ENCODE measurements at regions not wholly inside any gene's neighbourhood (a gene's known extent, or its start where the extent isn't known, plus 50 kb on each side); places are given as distances from the start of the nearest gene placed in this dataset.

DNA sequence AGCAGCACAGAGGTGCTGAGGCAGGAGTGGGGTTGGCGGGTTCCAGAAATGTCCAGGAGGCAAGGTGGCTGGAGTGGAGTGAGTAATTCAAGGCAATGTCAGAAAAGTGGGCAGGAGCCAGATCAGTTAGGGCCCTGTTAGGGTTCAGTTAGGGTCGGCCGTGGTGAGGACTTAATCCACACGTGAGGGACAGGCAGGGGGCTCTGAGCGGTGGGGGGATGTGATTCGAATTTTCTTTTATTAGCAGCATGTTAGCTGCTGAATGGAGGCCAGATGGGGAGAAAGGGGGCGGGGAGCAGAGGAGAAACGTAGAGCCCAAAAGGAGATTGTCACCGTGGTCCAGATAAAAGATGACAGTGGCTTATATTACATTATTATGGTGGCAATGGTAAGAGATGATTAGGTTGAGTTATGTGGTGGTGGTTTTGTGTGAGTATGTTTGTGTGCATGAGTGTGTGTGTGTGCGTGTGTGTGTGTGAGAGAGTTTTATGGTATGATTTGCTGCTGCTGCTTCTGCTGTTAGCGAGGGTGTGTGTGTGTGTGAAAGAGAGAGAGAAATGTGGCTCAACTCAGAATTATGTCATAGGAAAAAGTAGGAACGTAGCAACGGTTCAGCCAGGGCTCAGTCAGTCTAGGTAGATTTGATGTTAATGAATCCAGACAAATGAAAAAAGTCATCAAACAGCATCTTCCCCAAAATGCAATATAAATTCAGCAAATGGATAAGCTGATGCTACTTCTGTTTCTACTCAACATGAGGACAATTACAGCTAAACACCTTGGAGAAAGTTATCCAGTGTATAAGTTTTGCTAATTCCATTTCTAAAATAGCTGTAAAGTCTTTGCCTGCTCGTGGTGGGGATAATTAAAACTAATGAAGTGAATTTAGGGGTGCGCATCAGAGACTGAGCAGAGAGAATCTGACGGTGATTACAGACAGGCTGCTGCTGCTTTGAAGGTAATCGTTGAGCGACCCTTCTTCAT lies 390.6 kb downstream of the HAPSTR1 start:
- no peak for DNase-seq

DNA sequence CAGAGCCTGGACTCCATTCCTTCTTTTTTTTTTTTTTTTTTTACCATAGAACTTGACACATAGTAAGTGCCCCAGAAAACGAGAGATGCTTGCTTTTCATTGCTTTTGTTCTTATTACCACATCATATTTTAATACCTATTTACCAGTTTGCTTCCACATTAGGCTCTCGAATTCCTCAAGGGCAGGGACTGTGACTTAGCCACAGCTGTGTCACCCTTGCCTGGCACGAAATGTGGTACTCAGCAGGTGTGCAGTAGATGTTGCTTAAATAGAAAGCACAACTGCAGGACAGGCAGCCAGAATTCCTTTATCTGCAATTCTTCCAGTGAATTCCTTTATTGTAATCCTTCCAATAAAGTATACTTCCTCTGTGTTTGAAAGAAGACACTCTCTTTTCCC lies 393.0 kb downstream of the HAPSTR1 start:
- no peak for DNase-seq

DNA sequence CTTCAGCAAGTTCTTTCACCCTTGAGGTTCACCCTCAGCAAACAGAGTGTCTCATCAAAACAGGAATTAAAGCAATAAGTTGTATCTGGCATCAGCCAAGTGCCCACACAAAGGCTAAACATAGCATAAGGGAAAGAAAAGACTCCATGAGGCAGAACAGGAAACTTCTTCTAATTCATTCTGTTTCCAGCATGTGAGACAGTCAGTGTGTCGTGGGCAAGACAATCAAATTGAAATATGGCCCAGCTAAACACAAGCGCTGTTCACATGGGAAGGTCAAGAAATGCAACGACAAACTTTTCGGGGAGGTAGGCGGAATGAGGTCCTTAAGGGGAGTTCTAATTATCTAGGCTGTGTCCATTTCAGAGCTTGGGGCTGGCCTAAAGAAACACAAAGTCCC lies 393.4 kb downstream of the HAPSTR1 start:
- DNase-seq, result no peak

DNA sequence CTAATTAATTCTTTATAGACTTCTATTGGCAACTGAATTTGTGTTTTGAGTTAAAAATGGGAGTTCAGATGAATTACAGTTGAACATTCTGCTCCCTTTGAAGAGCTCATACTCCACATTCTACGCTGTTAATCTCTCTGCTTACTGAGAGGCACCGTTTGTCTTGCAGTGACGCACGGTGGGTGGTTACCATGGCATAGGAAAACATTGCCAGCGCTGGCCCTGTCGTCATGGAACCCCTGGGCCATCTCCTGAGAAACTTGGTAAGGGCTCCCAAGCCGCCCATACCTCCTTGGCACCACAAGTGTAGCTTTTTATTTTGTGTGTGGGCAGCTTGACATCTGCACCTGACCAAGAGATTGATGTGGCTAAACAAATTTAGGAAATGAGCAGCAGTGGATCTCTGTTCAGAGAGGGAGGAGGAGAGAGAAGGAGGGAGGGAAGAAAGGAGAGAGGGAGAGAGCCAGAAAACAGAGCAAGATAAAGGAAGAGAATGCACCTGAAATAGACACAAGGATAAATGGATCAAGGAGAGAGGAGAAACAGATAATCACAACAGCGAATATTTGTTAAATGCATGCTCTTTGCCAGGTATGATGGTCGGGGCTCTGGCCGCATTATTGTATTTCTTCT lies 398.5 kb downstream of the HAPSTR1 start:
- no peak for DNase-seq

DNA sequence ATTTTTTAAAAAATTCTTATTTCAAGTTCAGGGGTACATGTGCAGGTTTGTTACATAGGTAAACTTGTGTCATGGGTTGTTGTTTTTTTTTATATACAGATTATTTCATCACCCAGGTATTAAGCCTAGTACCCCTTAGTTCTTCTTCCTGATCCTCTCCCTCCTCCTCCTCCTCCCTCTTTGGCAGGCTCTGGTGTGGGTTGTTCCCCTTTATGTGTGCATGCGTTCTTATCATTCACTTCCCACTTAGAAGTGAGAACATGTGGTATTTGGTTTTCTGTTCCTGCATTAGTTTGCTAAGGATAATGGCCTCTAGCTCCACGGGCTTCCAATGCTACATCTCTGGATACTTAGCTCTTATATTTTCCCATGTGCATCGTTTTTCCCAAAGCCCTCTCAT lies 404.4 kb downstream of the HAPSTR1 start:
- DNase-seq, result no peak

DNA sequence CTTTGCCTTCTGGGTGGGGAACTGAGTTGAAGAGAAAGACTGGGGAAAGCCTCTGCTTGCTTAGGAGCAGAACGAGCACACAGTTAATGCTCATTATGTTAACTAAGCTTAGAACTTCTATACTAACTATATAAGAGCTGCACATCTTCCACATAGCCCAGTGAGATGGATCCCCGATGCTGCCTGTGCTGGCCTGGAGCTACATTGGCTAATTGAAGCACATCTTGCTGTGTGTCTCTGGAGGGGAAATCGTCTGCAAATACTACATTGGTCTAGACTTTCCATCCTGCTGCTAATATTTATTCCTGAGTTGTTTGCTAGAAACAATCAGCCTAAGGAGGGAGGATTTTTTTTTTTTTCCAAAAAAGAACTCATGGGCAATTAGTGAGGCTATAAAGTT lies 406.3 kb downstream of the HAPSTR1 start:
- no peak for DNase-seq

DNA sequence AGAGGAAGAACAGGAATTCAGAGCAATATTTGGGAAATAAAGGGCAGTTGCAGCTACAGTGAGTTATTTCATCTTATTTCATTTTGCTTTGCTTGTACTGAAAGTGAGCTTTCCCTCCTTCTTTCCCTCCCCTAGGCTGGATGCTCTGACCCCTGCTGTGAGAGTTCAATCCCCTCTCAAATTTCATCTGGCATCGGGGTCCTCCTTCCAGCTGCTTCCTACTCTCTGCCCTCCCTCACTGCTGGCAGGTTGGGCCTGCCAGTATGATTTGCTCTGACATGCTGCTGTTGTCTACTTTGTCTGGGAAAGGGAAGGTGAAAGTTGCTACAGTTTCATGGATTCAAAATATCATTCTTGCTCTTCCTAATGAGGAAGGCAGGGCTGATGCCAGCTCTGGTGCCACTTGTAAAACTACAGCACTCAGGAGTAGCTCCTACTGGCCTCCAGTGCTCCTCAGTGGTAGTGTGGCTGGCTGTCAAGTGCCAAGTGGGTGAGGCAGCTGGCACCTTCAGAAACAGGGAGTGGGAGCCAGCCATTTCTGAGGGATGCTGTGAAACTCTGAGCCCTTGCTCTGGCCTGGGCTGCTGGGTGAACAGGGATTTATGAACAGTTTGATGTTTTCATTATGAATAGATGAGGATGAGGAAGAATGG lies 408.6 kb downstream of the HAPSTR1 start:
- no peak for DNase-seq

DNA sequence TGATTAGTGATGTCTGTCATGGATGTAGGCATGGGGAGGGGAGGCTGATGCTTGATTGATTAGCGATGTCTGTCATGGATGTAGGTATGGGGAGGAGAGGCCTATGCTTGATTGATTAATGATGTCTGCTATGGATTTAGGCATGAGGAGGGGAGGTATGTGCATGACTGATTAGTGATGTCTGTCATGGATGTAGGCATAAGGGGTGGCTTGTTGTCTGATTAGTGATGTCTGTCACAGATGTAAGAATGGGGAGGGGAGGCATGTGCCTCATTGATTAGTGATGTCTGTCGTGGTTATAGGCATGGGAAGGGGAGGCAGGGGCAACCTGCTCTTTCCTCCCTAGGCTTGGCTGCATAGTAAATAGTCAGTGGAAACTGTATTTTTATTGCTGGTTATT lies 409.4 kb downstream of the HAPSTR1 start:
- DNase-seq, result no peak

DNA sequence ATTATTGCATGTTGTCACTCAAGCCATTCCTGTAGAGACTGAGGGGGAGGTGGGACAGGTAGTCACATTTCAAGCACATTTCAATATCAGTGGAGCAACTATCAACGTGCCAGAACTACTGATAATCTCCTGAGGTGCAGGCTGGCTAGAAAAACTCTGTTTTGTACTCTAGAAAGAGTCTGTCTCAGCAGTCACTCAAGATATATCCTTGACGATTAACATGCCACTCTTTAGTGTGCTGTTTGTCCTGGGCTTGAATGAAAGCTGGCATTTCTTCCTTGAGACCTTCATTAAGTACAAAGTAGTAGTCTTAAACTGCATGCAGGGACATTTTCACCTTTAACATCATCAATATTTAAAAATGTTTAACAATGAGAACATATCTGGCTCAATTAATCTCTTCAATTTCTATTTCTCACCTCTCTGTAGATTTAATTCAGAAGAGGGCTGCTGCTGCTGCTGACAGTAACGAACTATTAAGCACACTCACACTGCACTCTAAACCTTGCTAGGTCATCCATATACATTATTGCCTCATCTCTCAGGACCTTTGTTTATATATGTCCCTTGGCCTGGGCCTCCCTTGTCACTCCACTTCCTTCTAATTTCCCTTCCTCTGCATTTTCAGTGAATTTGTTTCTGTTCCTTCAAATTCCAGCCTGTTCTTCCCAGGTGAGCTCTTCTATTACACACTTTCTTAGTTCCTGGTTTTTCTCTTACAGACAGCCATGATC lies 412.0 kb downstream of the HAPSTR1 start:
- no peak for DNase-seq

DNA sequence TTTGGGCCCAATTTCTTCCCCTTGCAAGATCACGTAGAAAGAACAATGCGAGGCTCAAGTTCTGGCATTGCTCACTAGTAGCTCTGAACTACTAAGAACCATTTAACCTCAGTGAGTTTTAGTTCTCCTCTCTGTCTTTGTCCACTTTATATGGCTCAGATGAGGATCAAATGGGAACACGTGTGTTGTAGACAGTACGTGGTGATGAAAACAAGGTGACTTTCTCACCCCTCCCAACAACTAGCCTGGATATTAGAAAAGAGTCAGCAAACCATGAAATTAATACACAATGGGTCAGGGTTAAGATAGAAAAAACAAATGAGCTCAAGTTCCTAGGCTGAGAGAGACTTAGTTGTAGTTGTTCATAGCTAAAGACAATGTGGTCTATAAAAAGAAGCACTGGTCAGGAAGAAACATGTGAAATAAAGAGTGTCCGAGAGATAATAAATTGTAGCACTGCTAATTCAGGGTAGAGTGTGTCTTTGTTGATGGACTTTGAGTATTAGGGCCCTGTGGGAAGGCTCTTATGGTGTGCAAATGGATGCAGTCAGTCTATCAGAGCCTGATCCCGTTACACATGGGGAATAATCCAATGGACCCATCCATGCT lies 417.0 kb downstream of the HAPSTR1 start:
- no peak for DNase-seq

DNA sequence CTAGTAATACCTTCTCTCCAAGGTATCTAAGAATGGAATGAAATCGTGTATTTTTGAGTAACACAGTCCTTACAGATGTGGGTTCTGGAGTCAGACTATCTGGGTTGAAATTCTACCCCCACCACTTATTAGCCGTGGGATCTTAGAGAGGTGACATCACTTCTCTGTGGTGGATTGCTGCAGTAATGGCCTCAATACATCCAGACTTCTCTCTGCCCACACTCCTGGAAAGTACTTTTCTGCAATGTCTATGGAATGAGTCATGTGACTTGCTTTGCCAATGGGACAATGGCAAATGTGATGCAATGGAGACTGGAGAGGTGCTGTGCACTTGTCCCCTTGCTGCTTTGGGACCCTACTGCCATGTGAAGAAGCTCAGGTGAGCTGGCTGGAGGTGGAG lies 418.2 kb downstream of the HAPSTR1 start:
- no peak for DNase-seq

DNA sequence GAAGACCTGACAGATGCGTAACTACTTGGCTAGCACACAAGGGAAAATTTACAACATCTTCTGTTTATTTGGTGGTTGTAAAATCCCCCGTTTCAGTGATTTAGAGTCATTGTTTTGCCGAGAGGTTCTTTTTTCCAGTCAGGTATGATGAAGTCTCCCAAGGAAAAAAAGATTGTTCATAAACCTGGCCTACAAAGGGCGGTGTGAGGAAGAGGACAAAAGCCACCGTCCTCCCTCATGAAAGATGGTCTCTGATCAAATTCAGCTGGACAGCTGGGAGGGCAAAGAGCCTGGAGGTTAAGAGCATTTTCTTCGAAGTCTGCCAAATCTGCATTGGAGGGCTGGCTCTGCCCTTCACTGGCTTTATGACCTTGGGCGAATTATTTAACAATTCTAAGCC lies 419.9 kb downstream of the HAPSTR1 start:
- no peak for DNase-seq

DNA sequence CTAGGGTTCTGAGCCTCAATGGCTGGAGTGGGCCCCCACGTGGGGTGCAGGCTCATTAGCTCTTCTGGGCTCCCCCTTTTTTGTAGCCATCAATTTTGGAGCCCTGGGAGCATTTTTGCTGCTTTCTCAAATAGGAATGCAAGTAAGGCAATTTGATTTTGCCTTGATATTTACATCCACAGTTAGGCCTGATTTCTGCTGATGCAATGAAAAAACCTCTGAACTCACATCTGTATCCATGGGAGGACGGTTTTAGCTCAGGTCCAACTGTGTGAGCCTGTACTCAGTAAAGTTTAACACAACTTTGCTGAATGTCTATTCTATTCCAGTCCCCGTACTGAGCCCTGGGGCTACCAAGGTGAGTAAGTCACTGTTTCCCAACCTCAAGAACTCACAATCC lies 425.0 kb downstream of the HAPSTR1 start:
- DNase-seq, result no peak

DNA sequence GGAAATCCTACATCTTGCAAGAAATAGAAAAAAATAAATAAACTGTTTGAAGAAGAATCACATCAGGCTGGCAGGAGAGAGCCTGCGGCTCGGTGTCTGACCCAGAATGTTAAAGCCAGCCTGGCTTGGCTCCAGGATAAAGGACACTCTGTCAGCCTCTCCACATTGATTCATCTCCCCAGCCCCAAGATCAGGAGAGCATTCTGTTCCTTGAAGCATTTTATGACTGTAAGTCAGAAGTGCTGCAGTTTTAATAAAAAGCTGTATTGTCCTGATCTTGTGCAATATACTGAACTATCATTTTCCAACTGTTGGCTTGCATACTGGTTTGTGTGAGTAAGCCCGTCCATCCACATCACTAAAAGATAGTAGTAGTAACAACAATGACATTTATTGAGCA lies 426.6 kb downstream of the HAPSTR1 start:
- DNase-seq, result no peak

DNA sequence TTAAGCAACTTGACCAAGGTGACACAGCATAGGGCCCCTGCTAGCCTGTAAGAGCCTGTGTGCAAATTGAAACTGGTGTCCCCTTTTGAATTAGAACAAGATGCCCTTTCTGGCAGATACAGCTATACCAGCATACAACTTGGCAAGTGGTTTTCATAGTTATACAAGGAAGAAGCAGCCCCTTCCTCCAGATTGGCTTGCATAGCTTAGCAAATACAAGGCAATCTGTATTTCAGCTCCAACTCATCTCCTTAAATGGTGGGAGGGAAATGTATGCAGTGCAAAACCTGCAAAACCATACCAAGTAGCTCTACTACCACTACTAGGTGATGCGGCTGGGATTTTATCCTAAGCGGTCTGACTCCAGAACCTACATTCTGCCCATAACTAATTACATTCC lies 427.1 kb downstream of the HAPSTR1 start:
- no peak for DNase-seq

DNA sequence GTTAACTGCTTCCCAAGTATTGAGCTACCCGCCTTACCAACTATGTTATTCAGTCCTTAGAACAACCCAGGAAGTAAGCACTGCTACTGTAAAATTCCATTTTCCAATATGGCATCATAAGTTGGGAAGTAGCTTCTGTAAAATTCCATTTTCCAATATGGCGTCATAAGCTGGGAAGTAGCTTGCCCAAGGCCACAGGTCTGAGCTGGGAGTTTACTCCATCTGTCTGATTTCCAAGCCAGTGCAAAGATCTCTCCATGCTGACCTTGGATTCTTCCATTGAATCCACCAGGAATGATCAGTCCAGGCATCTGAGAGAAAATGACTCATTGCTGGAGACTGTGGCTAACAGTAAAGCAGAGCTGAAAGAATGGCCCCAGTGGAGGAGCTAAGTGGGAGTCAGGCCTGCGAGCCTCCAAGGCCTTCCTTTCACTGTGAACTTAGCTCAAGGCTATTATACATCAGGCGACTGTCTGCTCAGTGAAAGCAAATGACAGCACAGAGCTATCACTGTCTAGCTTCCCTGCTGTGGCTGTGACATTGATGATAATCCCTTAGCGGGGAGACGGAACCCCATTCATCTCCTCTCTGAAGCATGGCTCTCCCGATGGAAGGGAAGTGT lies 430.4 kb downstream of the HAPSTR1 start:
- DNase-seq, result no peak

DNA sequence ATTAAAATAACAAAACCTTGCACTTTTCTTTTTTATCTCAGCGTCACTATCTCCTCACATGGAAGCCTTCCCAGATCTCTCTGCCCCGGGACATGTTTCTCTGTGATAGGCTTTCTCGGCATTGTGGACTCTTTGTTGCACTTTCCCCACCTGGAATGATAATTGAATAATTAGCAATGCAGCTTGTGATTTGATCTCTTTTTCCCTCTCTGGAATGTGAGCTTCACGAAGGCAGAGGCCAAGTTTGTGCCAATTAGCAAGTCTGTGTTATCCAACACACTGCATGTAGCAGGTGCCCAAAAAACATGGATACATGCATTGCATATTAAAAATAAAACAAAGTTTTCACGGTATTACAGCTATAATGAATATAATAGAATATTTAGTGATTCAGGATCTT lies 431.2 kb downstream of the HAPSTR1 start:
- no peak for DNase-seq

DNA sequence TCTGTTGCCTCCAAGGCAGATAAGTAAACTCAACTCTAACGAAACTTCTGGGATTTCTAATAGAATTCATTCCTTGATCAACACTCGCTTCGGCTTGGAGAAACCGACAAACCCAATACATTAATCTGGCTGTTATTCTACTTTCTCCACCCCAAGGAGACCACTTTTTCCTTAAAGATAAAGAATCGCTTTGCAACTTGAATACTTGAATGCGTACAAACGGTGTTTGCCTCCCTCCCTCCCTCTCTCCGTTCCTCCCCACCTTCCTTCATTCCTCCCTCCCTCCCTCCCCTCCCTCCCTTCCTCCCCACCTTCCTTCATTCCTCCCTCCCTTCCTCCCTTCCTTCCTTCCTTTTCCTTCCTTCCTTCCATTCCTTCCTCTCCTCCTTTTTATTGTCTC lies 432.6 kb downstream of the HAPSTR1 start:
- DNase-seq, result no peak

DNA sequence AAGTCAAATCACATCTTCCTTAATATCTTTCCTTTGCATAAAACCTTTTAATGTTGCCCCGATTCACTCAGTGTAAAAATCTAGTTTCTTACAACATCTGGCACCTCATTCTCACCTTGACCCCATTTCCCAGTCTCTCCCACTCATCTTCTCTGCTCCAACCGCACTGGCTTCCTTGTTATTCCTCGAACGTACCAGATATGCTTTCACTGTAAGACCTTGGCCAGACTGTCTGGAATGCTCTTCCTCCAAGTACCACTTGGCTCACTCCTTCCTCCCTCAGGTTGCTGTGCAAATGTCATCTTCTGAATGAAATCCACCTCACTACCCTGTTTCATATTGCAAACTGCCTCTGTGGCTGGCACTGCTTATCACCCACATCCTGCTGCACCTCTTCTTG lies 433.6 kb downstream of the HAPSTR1 start:
- no peak for DNase-seq

DNA sequence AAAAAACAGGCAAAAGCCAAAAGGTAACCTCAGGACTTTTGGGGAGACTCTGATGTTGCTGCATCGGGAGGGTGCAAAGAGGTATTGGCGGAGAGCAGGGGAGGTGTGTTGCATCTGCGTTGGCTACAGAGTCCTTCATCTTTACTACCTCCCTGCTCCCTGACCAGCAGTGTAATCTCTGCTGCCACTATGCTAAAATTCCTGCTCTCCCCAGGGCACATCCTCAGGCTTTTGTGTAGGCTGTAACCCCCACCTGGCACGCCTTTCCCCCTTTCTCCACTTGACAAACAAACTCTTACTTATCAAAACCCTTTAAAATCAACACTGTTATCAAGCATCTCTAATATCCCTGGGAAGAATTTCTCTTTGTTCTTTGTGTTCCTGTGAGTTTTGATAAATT lies 435.3 kb downstream of the HAPSTR1 start:
- no peak for DNase-seq

DNA sequence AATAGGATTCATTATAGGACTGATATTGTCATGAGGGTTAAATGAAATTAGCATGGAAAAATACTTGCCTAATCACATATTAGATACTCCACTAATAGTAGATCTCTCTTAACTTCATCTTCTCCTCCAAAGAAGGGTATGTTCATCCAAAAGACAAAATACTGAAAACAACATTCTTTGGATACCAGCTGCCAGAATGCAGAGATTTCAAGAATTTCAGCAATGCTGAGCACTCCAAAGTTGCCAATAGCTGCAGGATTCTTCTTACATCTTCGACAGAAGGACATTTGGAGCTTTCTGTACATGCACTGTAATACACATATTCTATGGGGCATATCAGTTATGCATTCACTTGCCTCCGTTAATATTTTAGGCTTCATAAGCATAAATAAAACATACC lies 436.5 kb downstream of the HAPSTR1 start:
- DNase-seq, result no peak

DNA sequence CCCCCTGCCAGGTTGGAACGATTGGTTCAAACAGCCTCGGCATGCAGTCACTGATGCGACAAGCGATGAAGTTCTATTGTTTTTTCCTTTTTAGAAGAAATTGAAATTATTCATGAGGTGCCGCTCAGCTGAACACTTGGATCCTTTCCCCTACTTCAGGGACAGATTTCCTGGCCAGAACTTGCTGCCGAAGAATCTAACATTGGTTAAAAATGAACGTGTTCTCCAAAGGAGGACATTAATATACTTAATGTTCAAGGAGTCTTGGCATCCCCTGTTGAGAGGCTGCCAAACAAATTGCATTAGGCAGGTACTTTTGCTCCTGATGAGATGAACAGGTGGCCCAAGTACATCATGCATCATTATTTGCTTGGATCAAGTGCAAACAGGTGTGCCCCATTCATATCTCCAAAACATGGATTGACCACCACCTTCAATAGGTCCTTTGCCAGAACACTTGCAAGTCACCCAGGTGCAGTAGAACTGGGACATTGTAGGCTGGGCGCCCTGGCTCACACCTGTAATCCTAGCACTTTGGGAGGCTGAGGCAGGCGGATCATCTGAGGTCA lies 437.2 kb downstream of the HAPSTR1 start:
- DNase-seq, result no peak
